HCT116 (cell line): ENCODE measurements at regions not wholly inside any gene's neighbourhood (a gene's known extent, or its start where the extent isn't known, plus 50 kb on each side); places are given as distances from the start of the nearest gene placed in this dataset.
A peak's percentile ranks its signal among the peaks of the same experiment; 100 is the strongest.

ENCODE experiments used
- ATAC-seq: fragments of 200-7000 bp; cut with Tn5 transposase; 2 replicates; pipeline ENCODE4 v1.9.1; 2020; ENCODE audit warnings: mild to moderate bottlenecking, moderate library complexity
- BruUV-seq: library from RNA; stranded (reverse); fragments of 400-500 nt; replicated peaks from 2 replicates; lab custom pipeline; 2021; lab: Mats Ljungman, UMichigan
- CTCF ChIA-PET: fragments of 300-600 bp; sonication (Branson Sonifier 250); formaldehyde crosslinking; loops from one replicate; lab custom pipeline; 2021; ENCODE audit warnings: antibody characterized with exemption; lab: Charles Lee
- POLR2A ChIA-PET: fragments of 300-600, 350-600 bp; sonication (Branson Sonifier 250); formaldehyde crosslinking; loops from one replicate; lab custom pipeline; 2021; ENCODE audit warnings: antibody characterized with exemption; lab: Charles Lee
- RAD21 ChIA-PET, 2 experiments: fragments of 300-600 bp; sonication (Branson Sonifier 250); formaldehyde crosslinking; loops; one replicate each; lab custom pipeline; 2023; ENCODE audit warnings: low total read pairs in 2 of 2; ENCODE audit not compliant: uncharacterized antibody in 2 of 2, unreplicated experiment in 2 of 2, low non-redundant PET in 1 of 2; lab: Charles Lee
- DNase-seq: peaks from one replicate; pipeline ENCODE4 v3.0.0-alpha.2; 2010; ENCODE audit warnings: low read depth, low spot score
- H2AFZ ChIP-seq: fragments of 200-600 bp; shearing (Covaris generic), sonication (generic); 2 replicates; pipeline ENCODE4 v1.6.1; 2017; ENCODE audit warnings: low read depth, mixed run types, mixed read lengths, antibody characterized with exemption, low read length; ENCODE audit not compliant: poor library complexity, severe bottlenecking
- H3K27ac ChIP-seq: 2 replicates; pipeline ENCODE4 v1.5.1; 2012; ENCODE audit warnings: low read depth, low read length
- H3K27me3 ChIP-seq: fragments of 200-600 bp; sonication (generic); 2 replicates; pipeline ENCODE4 v1.6.1; 2016; ENCODE audit warnings: mixed run types, low read length, mixed read lengths; ENCODE audit not compliant: insufficient read depth
- H3K36me3 ChIP-seq, 2 experiments: fragments of 200-500 bp in 1 of 2; fragments of 200-600 bp in 1 of 2; sonication (Bioruptor generic) in 1 of 2; sonication (generic) in 1 of 2; 2 replicates each; pipeline versions ENCODE4 v1.5.1 to v1.6.1; 2014 to 2016; ENCODE audit warnings: low read length in 2 of 2, inconsistent platforms in 1 of 2, mixed read lengths in 1 of 2, mixed run types in 1 of 2; ENCODE audit not compliant: insufficient read depth in 2 of 2, control insufficient read depth in 1 of 2
- H3K4me1 ChIP-seq, 2 experiments: fragments of 200-600 bp in 1 of 2; sonication (generic) in 1 of 2; 2 replicates each; pipeline versions ENCODE4 v1.5.1 to v1.6.1; 2012 to 2017; ENCODE audit warnings: low read length in 2 of 2, inconsistent platforms in 1 of 2, mild to moderate bottlenecking in 1 of 2, mixed read lengths in 1 of 2, mixed run types in 1 of 2, moderate library complexity in 1 of 2; ENCODE audit not compliant: insufficient read depth in 2 of 2, control insufficient read depth in 1 of 2
- H3K4me2 ChIP-seq: fragments of 200-600 bp; sonication (generic); 2 replicates; pipeline ENCODE4 v1.6.1; 2017; ENCODE audit warnings: mixed run types, low read length, mixed read lengths
- H3K4me3 ChIP-seq, 2 experiments: fragments of 200-600 bp in 1 of 2; sonication (generic) in 1 of 2; replicated peaks in 1 of 2; 2 replicates each; pipeline ENCODE4 v1.5.1; 2011 to 2016; ENCODE audit warnings: low read length in 2 of 2, control low read depth in 1 of 2, low read depth in 1 of 2, mild to moderate bottlenecking in 1 of 2, mixed read lengths in 1 of 2, mixed run types in 1 of 2
- H3K79me2 ChIP-seq: fragments of 200-600 bp; sonication (generic); 2 replicates; pipeline ENCODE4 v1.6.1; 2017; ENCODE audit warnings: mild to moderate bottlenecking, mixed run types, low read length, moderate library complexity, mixed read lengths; ENCODE audit not compliant: insufficient read depth
- H3K9ac ChIP-seq: fragments of 200-600 bp; sonication (generic); 2 replicates; pipeline ENCODE4 v1.6.1; 2016; ENCODE audit warnings: low read length, mixed read lengths
- H3K9me2 ChIP-seq: fragments of 200-600 bp; sonication (generic), shearing (Covaris generic); 2 replicates; pipeline ENCODE4 v1.6.1; 2017; ENCODE audit warnings: mixed run types, mild to moderate bottlenecking, moderate library complexity; ENCODE audit not compliant: insufficient read depth
- H3K9me3 ChIP-seq, 2 experiments: fragments of 200-500 bp in 1 of 2; fragments of 200-600 bp in 1 of 2; sonication (Bioruptor generic) in 1 of 2; sonication (generic) in 1 of 2; 2 replicates each; pipeline ENCODE4 v1.6.1; 2014 to 2017; ENCODE audit warnings: low read length in 2 of 2, mixed read lengths in 2 of 2, inconsistent platforms in 1 of 2, low read depth in 1 of 2, mild to moderate bottlenecking in 1 of 2, mixed run types in 1 of 2, moderate library complexity in 1 of 2; ENCODE audit not compliant: control insufficient read depth in 1 of 2, insufficient read depth in 1 of 2
- H4K20me1 ChIP-seq: fragments of 200-600 bp; sonication (generic), shearing (Covaris generic); 2 replicates; pipeline ENCODE4 v1.6.1; 2017; ENCODE audit warnings: mixed run types, mild to moderate bottlenecking, moderate library complexity; ENCODE audit not compliant: insufficient read depth
- CEBPB ChIP-seq: IDR thresholded peaks from 2 replicates; pipeline ENCODE4 v1.6.1; 2012; ENCODE audit warnings: low read depth
- CTCF ChIP-seq, 3 experiments: fragments of 200-600 bp in 1 of 3; sonication (generic) in 1 of 3; IDR thresholded peaks in 2 of 3; conservative IDR thresholded peaks in 1 of 3; 2 replicates each; pipeline ENCODE4 v1.5.1; 2012 to 2017; ENCODE audit warnings: low read depth in 2 of 3, low read length in 2 of 3, antibody characterized with exemption in 1 of 3, borderline replicate concordance in 1 of 3, control low read depth in 1 of 3, mild to moderate bottlenecking in 1 of 3, mixed read lengths in 1 of 3, mixed run types in 1 of 3, moderate library complexity in 1 of 3; ENCODE audit not compliant: insufficient read depth in 1 of 3
- EZH2 ChIP-seq: fragments of 200-600 bp; sonication (generic); IDR thresholded peaks from 2 replicates; pipeline ENCODE4 v1.6.1; 2017; ENCODE audit warnings: antibody characterized with exemption, mixed run types
- FOSL1 ChIP-seq: IDR thresholded peaks from 2 replicates; pipeline ENCODE4 v1.6.1; 2012; ENCODE audit warnings: low read depth
- JUND ChIP-seq: IDR thresholded peaks from 2 replicates; pipeline ENCODE4 v1.6.1; 2012
- RAD21 ChIP-seq: IDR thresholded peaks from 2 replicates; pipeline ENCODE4 v1.6.1; 2012; ENCODE audit warnings: low read depth, mild to moderate bottlenecking
- SIN3A ChIP-seq: IDR thresholded peaks from 2 replicates; pipeline ENCODE4 v1.6.1; 2012; ENCODE audit warnings: low read depth
- SP1 ChIP-seq: IDR thresholded peaks from 2 replicates; pipeline ENCODE4 v1.6.1; 2012; ENCODE audit warnings: low read depth
- TCF7L2 ChIP-seq: IDR thresholded peaks from 2 replicates; pipeline ENCODE4 v1.7.0; 2011; ENCODE audit warnings: borderline replicate concordance, inconsistent platforms; ENCODE audit not compliant: insufficient read depth, insufficient read length; ENCODE audit errors: extremely low read depth
- intact Hi-C: fragments of 100-400 bp; cut with micrococcal nuclease; formaldehyde crosslinking; loops from 2 replicates; pipeline ENCODE4 v1.10.0; 2022
- TF ChIP-seq, protein P1 (sequence below): IDR thresholded peaks from 2 replicates; pipeline ENCODE4 v1.6.1; 2012
- TF ChIP-seq, protein P2 (sequence below): IDR thresholded peaks from 2 replicates; pipeline ENCODE4 v1.6.1; 2012; ENCODE audit warnings: low read depth

DNA sequence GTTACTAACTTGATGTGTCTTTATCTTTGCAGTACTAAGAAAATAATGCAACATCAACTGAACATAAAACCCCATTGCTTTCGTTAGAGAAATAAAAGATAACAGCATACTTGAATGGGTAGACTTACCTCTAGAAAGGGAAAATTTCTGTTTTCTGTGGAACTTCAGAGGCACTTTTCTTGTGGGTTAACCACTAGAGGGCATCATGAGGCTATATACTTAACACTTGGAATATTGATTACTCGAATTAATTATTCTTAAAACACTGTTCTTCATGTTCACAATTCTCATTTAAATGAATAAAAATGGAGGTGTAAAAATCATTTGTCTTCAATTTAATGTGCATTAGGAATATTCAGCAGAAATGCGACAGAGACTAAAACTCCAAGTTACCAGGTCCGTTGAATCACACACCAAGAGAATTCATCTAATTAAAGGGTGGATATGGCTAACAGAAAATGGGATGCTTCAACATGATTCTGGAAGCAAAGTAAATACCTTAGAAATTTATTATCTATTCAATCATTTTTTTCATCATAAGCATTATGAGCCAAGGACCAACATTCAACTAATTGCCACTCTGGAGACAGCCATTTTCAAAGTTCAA is 330.8 kb upstream of the PREP start:
- POLR2A ChIA-PET, result no interaction called here

GRCh38 chr6:105728995-105729394 is 326.1 kb upstream of the PREP start:
- Histone ChIP-seq H3K27me3 (no peaks in the 10 kb centered on the region), H3K27ac (no peak overlapping the region), H3K9me2 (no peaks in the 10 kb centered on the region), H4K20me1 (no peaks in the 10 kb centered on the region), H3K79me2 (no peaks in the 10 kb centered on the region), H3K9me3 (no peaks in the 10 kb centered on the region), H3K9ac (no peak overlapping the region), H3K4me1 (no peaks in the 10 kb centered on the region), H3K36me3 (no peaks in the 10 kb centered on the region), H2AFZ (no peak overlapping the region), H3K4me2 (no peak overlapping the region), H3K4me3 (no peak overlapping the region)
- DNase-seq, result no peak
- ATAC-seq, result no peak
- intact Hi-C loops, result no loop called here
- no TSS peak for BruUV-seq
- POLR2A ChIA-PET, result no interaction called here
- CTCF ChIA-PET, result no interaction called here
- RAD21 ChIA-PET, result no interaction called here
- TF ChIP-seq FOSL1, result no peak
- no peak for TF ChIP-seq CEBPB
- TF ChIP-seq, protein P1, sequence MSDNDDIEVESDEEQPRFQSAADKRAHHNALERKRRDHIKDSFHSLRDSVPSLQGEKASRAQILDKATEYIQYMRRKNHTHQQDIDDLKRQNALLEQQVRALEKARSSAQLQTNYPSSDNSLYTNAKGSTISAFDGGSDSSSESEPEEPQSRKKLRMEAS, result no peak
- no peak for TF ChIP-seq TCF7L2
- no peak for TF ChIP-seq RAD21
- no peak for TF ChIP-seq SIN3A
- TF ChIP-seq JUND, result no peak
- TF ChIP-seq SP1, result no peak
- no peak for TF ChIP-seq EZH2
- TF ChIP-seq, protein P2, sequence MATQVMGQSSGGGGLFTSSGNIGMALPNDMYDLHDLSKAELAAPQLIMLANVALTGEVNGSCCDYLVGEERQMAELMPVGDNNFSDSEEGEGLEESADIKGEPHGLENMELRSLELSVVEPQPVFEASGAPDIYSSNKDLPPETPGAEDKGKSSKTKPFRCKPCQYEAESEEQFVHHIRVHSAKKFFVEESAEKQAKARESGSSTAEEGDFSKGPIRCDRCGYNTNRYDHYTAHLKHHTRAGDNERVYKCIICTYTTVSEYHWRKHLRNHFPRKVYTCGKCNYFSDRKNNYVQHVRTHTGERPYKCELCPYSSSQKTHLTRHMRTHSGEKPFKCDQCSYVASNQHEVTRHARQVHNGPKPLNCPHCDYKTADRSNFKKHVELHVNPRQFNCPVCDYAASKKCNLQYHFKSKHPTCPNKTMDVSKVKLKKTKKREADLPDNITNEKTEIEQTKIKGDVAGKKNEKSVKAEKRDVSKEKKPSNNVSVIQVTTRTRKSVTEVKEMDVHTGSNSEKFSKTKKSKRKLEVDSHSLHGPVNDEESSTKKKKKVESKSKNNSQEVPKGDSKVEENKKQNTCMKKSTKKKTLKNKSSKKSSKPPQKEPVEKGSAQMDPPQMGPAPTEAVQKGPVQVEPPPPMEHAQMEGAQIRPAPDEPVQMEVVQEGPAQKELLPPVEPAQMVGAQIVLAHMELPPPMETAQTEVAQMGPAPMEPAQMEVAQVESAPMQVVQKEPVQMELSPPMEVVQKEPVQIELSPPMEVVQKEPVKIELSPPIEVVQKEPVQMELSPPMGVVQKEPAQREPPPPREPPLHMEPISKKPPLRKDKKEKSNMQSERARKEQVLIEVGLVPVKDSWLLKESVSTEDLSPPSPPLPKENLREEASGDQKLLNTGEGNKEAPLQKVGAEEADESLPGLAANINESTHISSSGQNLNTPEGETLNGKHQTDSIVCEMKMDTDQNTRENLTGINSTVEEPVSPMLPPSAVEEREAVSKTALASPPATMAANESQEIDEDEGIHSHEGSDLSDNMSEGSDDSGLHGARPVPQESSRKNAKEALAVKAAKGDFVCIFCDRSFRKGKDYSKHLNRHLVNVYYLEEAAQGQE, result no peak

More for the DNA sequence above, 330.8 kb upstream of the PREP start:
- Histone ChIP-seq H4K20me1 (no peaks in the 10 kb centered on the region), H3K27me3 (no peaks in the 10 kb centered on the region), H3K9me3 (no peaks in the 10 kb centered on the region), H3K27ac (no peak overlapping the region), H3K9me2 (no peaks in the 10 kb centered on the region), H3K9ac (no peak overlapping the region), H3K4me2 (no peak overlapping the region), H3K4me3 (no peak overlapping the region), H3K36me3 (no peaks in the 10 kb centered on the region), H3K4me1 (no peaks in the 10 kb centered on the region), H2AFZ (peak overlapping the region; percentile 84), H3K79me2 (no peaks in the 10 kb centered on the region)
- DNase-seq (peak; percentile 41), ATAC-seq (peak; percentile 58; the same call in 1 of the 2 replicates)
- no TSS peak for BruUV-seq
- intact Hi-C loops, result loop anchor here (1.0 to 10.0 kb wide), 6 partner anchors 104 to 569 kb away; no protein-coding TSS in a partner anchor
- ChIA-PET CTCF (interaction anchor here (1.7 to 2.3 kb wide), 2 partner anchors 489 to 490 kb away, joined by 6 read pairs; no protein-coding TSS in a partner anchor), RAD21 (no interaction called here)
- TF ChIP-seq CTCF (IDR thresholded peaks at IDR 0.05 in 2 of 3, conservative IDR thresholded peaks at IDR 0.05 in 1 of 3; ENCODE audit: borderline replicate concordance in 1 of 3, insufficient read depth in 1 of 3, low read depth in 2 of 3, low read length in 2 of 3) (peak; percentile 69 to 83 (median 80)), RAD21 (peak; percentile 87), FOSL1 (no peak)
